ENCODE measurements at regions not wholly inside any gene's neighbourhood (a gene's known extent, or its start where the extent isn't known, plus 50 kb on each side); places are given as distances from the start of the nearest gene placed in this dataset.

- TF ChIP-seq CTCF (IDR thresholded peaks at IDR 0.05), result no peak
- H3K4me3 Mint-ChIP-seq (ENCODE audit: unreplicated experiment), result no peak overlapping the region
- no peaks in the 10 kb centered on the region for H3K36me3 Mint-ChIP-seq (ENCODE audit: unreplicated experiment)
- no peak overlapping the region for H3K27ac Mint-ChIP-seq (ENCODE audit: unreplicated experiment)
- H3K9me3 Mint-ChIP-seq (ENCODE audit: unreplicated experiment), result peaks cover 11% of the 10 kb centered on the region
- H3K27me3 Mint-ChIP-seq (ENCODE audit: unreplicated experiment), result no peaks in the 10 kb centered on the region
- H3K4me1 Mint-ChIP-seq (ENCODE audit: unreplicated experiment), result peaks cover 8% of the 10 kb centered on the region
- DNase-seq (ENCODE audit: extremely low spot score, unreplicated experiment), result no peak
Observed at GRCh38 chrX:19179389-19179788, 57.1 kb upstream of the ADGRG2 start.

- H3K4me1 Mint-ChIP-seq (ENCODE audit: unreplicated experiment), result no peaks in the 10 kb centered on the region
Observed at GRCh38 chrX:19181345-19181744, 59.1 kb upstream of the ADGRG2 start.

GRCh38 chrX:19182785-19183184 lies 60.5 kb upstream of the ADGRG2 start:
- no peak for TF ChIP-seq CTCF (IDR thresholded peaks at IDR 0.05)
- H3K9me3 Mint-ChIP-seq (ENCODE audit: unreplicated experiment), result peaks cover 7% of the 10 kb centered on the region
- no peak for DNase-seq (ENCODE audit: extremely low spot score, unreplicated experiment)
- H3K36me3 Mint-ChIP-seq (ENCODE audit: unreplicated experiment), result no peaks in the 10 kb centered on the region
- no peak overlapping the region for H3K27ac Mint-ChIP-seq (ENCODE audit: unreplicated experiment)
- no peaks in the 10 kb centered on the region for H3K27me3 Mint-ChIP-seq (ENCODE audit: unreplicated experiment)
- H3K4me3 Mint-ChIP-seq (ENCODE audit: unreplicated experiment), result no peak overlapping the region
- no peaks in the 10 kb centered on the region for H3K4me1 Mint-ChIP-seq (ENCODE audit: unreplicated experiment)

More at GRCh38 chrX:19181345-19181744, 59.1 kb upstream of the ADGRG2 start:
- Mint-ChIP-seq H3K36me3 (ENCODE audit: unreplicated experiment) (no peaks in the 10 kb centered on the region), H3K9me3 (ENCODE audit: unreplicated experiment) (peaks cover 4% of the 10 kb centered on the region), H3K4me3 (ENCODE audit: unreplicated experiment) (no peak overlapping the region), H3K27ac (ENCODE audit: unreplicated experiment) (no peak overlapping the region), H3K27me3 (ENCODE audit: unreplicated experiment) (no peaks in the 10 kb centered on the region)
- no peak for DNase-seq (ENCODE audit: extremely low spot score, unreplicated experiment)
- TF ChIP-seq CTCF (IDR thresholded peaks at IDR 0.05), result no peak

DNA sequence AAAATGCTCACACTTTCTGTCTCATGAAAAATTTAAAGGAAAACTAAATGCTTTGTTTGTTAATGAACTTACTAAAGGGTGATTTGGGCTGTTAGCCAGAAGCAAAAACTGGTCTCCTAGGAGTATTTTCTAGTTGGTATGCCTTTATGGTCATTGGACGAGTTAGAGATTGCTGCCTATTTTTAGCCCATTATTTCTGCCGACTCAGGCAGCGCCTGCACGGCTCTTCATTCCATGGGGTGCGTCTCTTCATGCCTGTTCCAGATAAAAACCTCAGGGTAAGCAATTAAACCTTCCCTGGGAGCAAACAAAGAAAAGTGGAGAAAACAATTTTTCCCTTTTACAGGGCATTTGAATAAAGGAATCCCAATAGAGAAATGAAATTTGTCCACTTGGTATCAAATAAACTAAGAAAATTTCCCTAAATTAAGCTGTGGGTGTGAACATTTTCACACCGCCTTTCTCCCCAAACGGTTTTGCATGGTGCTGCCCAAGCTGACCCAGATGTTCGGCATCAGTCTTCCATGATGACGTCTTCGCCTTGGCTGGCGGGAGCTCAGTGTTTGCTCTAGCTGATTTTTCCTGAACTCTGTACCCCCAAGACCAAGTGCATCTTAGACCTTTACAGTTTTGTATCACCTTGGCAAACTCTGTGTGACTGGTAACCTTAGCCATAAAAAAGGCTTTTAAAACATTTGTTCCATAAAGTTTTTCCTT lies 61.7 kb upstream of the ADGRG2 start:
- TF ChIP-seq CTCF (IDR thresholded peaks at IDR 0.05), result no peak
- no peak overlapping the region for H3K4me3 Mint-ChIP-seq (ENCODE audit: unreplicated experiment)
- H3K4me1 Mint-ChIP-seq (ENCODE audit: unreplicated experiment), result no peaks in the 10 kb centered on the region
- H3K36me3 Mint-ChIP-seq (ENCODE audit: unreplicated experiment), result no peaks in the 10 kb centered on the region
- H3K27me3 Mint-ChIP-seq (ENCODE audit: unreplicated experiment), result no peaks in the 10 kb centered on the region
- no peak overlapping the region for H3K27ac Mint-ChIP-seq (ENCODE audit: unreplicated experiment)
- no peak for DNase-seq (ENCODE audit: extremely low spot score, unreplicated experiment)
- H3K9me3 Mint-ChIP-seq (ENCODE audit: unreplicated experiment), result peaks cover 7% of the 10 kb centered on the region

DNA sequence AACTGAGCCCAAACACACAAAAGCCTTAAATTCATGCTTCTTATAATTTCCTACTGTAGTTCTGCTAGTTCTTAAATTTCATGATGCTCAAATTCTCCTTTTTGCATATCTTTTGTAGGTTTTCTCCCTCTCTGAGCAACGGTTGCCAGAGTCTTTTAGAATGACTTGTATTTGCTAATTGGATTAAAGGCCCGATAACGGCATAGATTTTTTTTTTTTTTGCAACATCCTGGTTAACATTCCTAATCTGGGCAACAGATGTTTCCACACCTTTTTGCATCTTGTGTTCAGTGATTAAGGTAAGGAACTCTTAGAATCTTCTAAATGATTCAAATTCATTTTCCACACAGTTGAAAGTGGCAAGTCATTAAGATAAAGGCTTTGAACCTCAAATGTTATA lies 66.3 kb upstream of the ADGRG2 start:
- Mint-ChIP-seq H3K9me3 (ENCODE audit: unreplicated experiment) (peaks cover 9% of the 10 kb centered on the region), H3K27ac (ENCODE audit: unreplicated experiment) (no peak overlapping the region), H3K4me1 (ENCODE audit: unreplicated experiment) (no peaks in the 10 kb centered on the region), H3K4me3 (ENCODE audit: unreplicated experiment) (no peak overlapping the region), H3K36me3 (ENCODE audit: unreplicated experiment) (no peaks in the 10 kb centered on the region), H3K27me3 (ENCODE audit: unreplicated experiment) (no peaks in the 10 kb centered on the region)
- DNase-seq (ENCODE audit: extremely low spot score, unreplicated experiment), result no peak
- TF ChIP-seq CTCF (IDR thresholded peaks at IDR 0.05), result no peak
